Endothelial cell of umbilical vein (primary cell): ENCODE measurements at regions not wholly inside any gene's neighbourhood (a gene's known extent, or its start where the extent isn't known, plus 50 kb on each side); places are given as distances from the start of the nearest gene placed in this dataset.

Source experiments
- BruUV-seq: library from RNA; stranded (reverse); fragments of 400-500 nt; replicated peaks from 2 replicates; lab custom pipeline; 2021; lab: Mats Ljungman, UMichigan
- CTCF ChIA-PET: fragments of 300-600, 350-600 bp; sonication (Branson Sonifier 250); formaldehyde crosslinking; loops from one replicate; lab custom pipeline; 2021; ENCODE audit warnings: antibody characterized with exemption, inconsistent platforms; lab: Charles Lee
- POLR2A ChIA-PET: fragments of 300-600, 350-600 bp; sonication (Branson Sonifier 250); formaldehyde crosslinking; loops from one replicate; lab custom pipeline; 2021; ENCODE audit warnings: antibody characterized with exemption, inconsistent platforms; lab: Charles Lee
- DNase-seq: peaks from one replicate; pipeline ENCODE4 v3.0.0-alpha.2; 2011; ENCODE audit warnings: low read depth, low spot score
- FAIRE-seq: peaks from 2 replicates; lab custom pipeline; 2011; peaks lifted over from hg19 to GRCh38; lab: Jason Lieb, UNC
- H2AFZ ChIP-seq: 2 replicates; pipeline ENCODE4 v1.6.0; 2012; ENCODE audit warnings: low read depth, low read length, control low read depth, inconsistent platforms
- H3K27ac ChIP-seq: 2 replicates; pipeline ENCODE4 v1.5.1; 2011; ENCODE audit warnings: low read depth, mild to moderate bottlenecking, control low read depth, low read length, moderate library complexity; ENCODE audit not compliant: insufficient read depth
- H3K27me3 ChIP-seq, 2 experiments: 2 replicates each; pipeline versions ENCODE4 v1.6.0 to v1.6.1; 2011; ENCODE audit warnings: low read length in 2 of 2, mixed read lengths in 1 of 2; ENCODE audit not compliant: control insufficient read depth in 2 of 2, insufficient read depth in 2 of 2
- H3K36me3 ChIP-seq, 2 experiments: 2 replicates in 1 of 2; 3 replicates in 1 of 2; pipeline ENCODE4 v1.5.1; 2011; ENCODE audit warnings: low read length in 2 of 2, mild to moderate bottlenecking in 1 of 2, moderate library complexity in 1 of 2; ENCODE audit not compliant: control insufficient read depth in 2 of 2, insufficient read depth in 2 of 2; ENCODE audit errors: extremely low read depth in 1 of 2
- H3K4me1 ChIP-seq: 3 replicates; pipeline ENCODE4 v1.5.1; 2011; ENCODE audit warnings: mild to moderate bottlenecking, low read length; ENCODE audit not compliant: control insufficient read depth, insufficient read depth; ENCODE audit errors: extremely low read depth
- H3K4me2 ChIP-seq: 2 replicates; pipeline ENCODE4 v1.6.1; 2011; ENCODE audit warnings: low read length, control low read depth, mixed read lengths; ENCODE audit not compliant: insufficient read depth
- H3K4me3 ChIP-seq, 3 experiments: fragments of 200-600 bp in 1 of 3; sonication (generic), shearing (Covaris generic) in 1 of 3; replicated peaks in 1 of 3; 2 replicates each; pipeline ENCODE4 v1.5.1; 2011 to 2016; ENCODE audit warnings: control low read depth in 3 of 3, low read length in 3 of 3, mild to moderate bottlenecking in 2 of 3, inconsistent platforms in 1 of 3, low read depth in 1 of 3, moderate library complexity in 1 of 3; ENCODE audit not compliant: insufficient read depth in 1 of 3
- H3K79me2 ChIP-seq: 2 replicates; pipeline ENCODE4 v1.6.0; 2012; ENCODE audit warnings: low read length, inconsistent platforms; ENCODE audit not compliant: control insufficient read depth, insufficient read depth
- H3K9ac ChIP-seq: replicated peaks from 2 replicates; pipeline ENCODE3; 2011; ENCODE audit warnings: low read length, control low read depth; ENCODE audit not compliant: insufficient read depth; ENCODE audit errors: extremely low read depth
- H3K9me1 ChIP-seq: replicated peaks from 3 replicates; pipeline ENCODE4 v1.6.0; 2011; ENCODE audit warnings: mild to moderate bottlenecking, low read length; ENCODE audit not compliant: control insufficient read depth, insufficient read depth; ENCODE audit errors: extremely low read depth
- H3K9me3 ChIP-seq: replicated peaks from 2 replicates; pipeline ENCODE4 v1.5.1; 2012; ENCODE audit warnings: low read length, inconsistent platforms; ENCODE audit not compliant: control insufficient read depth, insufficient read depth
- H4K20me1 ChIP-seq: replicated peaks from 2 replicates; pipeline ENCODE3; 2011; ENCODE audit warnings: mild to moderate bottlenecking, low read length; ENCODE audit not compliant: control insufficient read depth, insufficient read depth; ENCODE audit errors: extremely low read depth
- EZH2 ChIP-seq: IDR thresholded peaks from 2 replicates; pipeline ENCODE4 v1.6.1; 2012; ENCODE audit warnings: borderline replicate concordance, low read depth, mild to moderate bottlenecking, moderate library complexity, low read length, inconsistent platforms; ENCODE audit not compliant: severe bottlenecking
- FOS ChIP-seq: IDR thresholded peaks from 2 replicates; pipeline ENCODE4 v1.6.1; 2011; ENCODE audit warnings: mild to moderate bottlenecking, low read length, moderate library complexity, borderline replicate concordance; ENCODE audit not compliant: insufficient read depth
- GATA2 ChIP-seq: IDR thresholded peaks from 2 replicates; pipeline ENCODE4 v1.7.0; 2011; ENCODE audit warnings: low read depth, mild to moderate bottlenecking, moderate library complexity, mixed read lengths, low read length; ENCODE audit not compliant: insufficient read length, insufficient read depth
- JUN ChIP-seq: IDR thresholded peaks from 2 replicates; pipeline ENCODE4 v1.6.1; 2011; ENCODE audit warnings: borderline replicate concordance, low read depth; ENCODE audit not compliant: insufficient read length, insufficient read depth
- MAX ChIP-seq: IDR thresholded peaks from 2 replicates; pipeline ENCODE4 v1.6.1; 2011; ENCODE audit not compliant: insufficient read depth, insufficient read length
- MYC ChIP-seq: IDR thresholded peaks from one replicate; pipeline ENCODE4 v1.6.1; 2011; ENCODE audit warnings: mild to moderate bottlenecking, low read depth, low read length
- POLR2A ChIP-seq: IDR thresholded peaks from 2 replicates; pipeline ENCODE4 v1.6.1; 2012; ENCODE audit warnings: low read depth, mild to moderate bottlenecking, control low read depth, low read length
- POLR2AphosphoS5 ChIP-seq: IDR thresholded peaks from 2 replicates; pipeline ENCODE4 v1.6.1; 2012; ENCODE audit warnings: low read depth, mild to moderate bottlenecking, control low read depth, low read length, moderate library complexity; ENCODE audit not compliant: insufficient read depth
- dilution Hi-C: fragments of 300-500 bp; cut with MboI; formaldehyde crosslinking; loops from one replicate; pipeline ENCODE4 v1.15.0; 2019; ENCODE audit warnings: low sequenced_read_pairs; ENCODE audit not compliant: extremely low pct_ligation_motif_present
- intact Hi-C: fragments of 100-400 bp; cut with micrococcal nuclease; formaldehyde crosslinking; loops from one replicate; pipeline ENCODE4 v1.10.0; 2022
- TF ChIP-seq, protein P1 (sequence below), 2 donors: IDR thresholded peaks; 1 replicate in 1 of 2; 2 replicates in 1 of 2; pipeline ENCODE4 v1.5.1; 2011; ENCODE audit warnings: low read length in 2 of 2, mild to moderate bottlenecking in 2 of 2, moderate library complexity in 2 of 2, control low read depth in 1 of 2, inconsistent platforms in 1 of 2, low read depth in 1 of 2; ENCODE audit not compliant: insufficient read depth in 1 of 2; ENCODE audit errors: extremely low read depth in 1 of 2

DNA sequence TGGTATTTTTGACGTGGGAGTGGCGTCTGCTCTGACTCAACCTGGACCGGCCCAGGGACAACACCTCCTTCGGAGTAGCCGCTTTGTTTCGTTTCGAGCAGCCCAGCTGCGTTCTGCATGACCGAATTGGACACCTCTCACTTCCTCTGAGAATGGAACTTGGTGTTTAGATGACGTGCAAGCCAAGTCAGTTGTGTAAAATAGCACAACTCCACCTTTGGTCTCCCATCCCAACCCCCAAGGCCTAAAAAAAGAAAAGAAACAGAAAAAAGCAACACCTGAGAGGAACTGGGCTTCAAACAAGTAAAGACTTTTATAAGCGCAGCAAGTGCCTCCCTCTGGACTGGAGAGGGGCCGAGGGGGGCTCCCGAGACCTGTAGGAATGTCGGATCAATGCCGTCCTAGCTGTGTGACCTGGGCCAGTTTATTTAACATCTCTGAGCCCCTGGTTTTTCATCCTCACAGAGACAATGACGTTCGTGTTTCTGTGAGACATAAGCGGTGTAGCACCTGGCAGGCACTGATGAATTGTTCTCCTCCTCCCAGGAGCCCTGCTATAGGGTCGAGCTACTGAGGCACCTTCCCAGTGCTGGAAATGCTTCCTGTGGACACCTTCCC, 52.0 kb upstream of the SMNDC1 start:
- H4K20me1 ChIP-seq, result no peaks in the 10 kb centered on the region
- no peak overlapping the region for H3K4me3 ChIP-seq
- CTCF ChIA-PET, result interaction anchor here (1.0 to 6.5 kb wide), 3 partner anchors 14 to 244 kb away, joined by 3 to 268 read pairs (median 3); partner anchors contain the start of gene DUSP5
- BruUV-seq, result no TSS peak
- dilution Hi-C loops (loop anchor here (10.0 kb wide), 1 partner anchor 208 kb away; the partner anchor contains the start of gene SMC3), intact Hi-C loops (no loop called here)
- peaks cover 24% of the 10 kb centered on the region for H3K4me1 ChIP-seq
- no peak overlapping the region for H3K9ac ChIP-seq
- TF ChIP-seq JUN, result no peak
- TF ChIP-seq MYC, result no peak
- no peak for TF ChIP-seq EZH2
- no peak for TF ChIP-seq POLR2AphosphoS5
- no peak for TF ChIP-seq GATA2
- TF ChIP-seq, protein P1, sequence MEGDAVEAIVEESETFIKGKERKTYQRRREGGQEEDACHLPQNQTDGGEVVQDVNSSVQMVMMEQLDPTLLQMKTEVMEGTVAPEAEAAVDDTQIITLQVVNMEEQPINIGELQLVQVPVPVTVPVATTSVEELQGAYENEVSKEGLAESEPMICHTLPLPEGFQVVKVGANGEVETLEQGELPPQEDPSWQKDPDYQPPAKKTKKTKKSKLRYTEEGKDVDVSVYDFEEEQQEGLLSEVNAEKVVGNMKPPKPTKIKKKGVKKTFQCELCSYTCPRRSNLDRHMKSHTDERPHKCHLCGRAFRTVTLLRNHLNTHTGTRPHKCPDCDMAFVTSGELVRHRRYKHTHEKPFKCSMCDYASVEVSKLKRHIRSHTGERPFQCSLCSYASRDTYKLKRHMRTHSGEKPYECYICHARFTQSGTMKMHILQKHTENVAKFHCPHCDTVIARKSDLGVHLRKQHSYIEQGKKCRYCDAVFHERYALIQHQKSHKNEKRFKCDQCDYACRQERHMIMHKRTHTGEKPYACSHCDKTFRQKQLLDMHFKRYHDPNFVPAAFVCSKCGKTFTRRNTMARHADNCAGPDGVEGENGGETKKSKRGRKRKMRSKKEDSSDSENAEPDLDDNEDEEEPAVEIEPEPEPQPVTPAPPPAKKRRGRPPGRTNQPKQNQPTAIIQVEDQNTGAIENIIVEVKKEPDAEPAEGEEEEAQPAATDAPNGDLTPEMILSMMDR (IDR thresholded peaks at IDR 0.05; ENCODE audit: extremely low read depth in 1 of 2, insufficient read depth in 1 of 2, low read depth in 1 of 2, low read length in 2 of 2), result no peak
- no peak for TF ChIP-seq MAX
- TF ChIP-seq POLR2A, result no peak
- no peak for TF ChIP-seq FOS
- no peak overlapping the region for H3K27ac ChIP-seq
- no peaks in the 10 kb centered on the region for H3K9me3 ChIP-seq
- H3K36me3 ChIP-seq, result no peaks in the 10 kb centered on the region
- FAIRE-seq (no peak), DNase-seq (no peak)
- no peak overlapping the region for H2AFZ ChIP-seq
- no peaks in the 10 kb centered on the region for H3K79me2 ChIP-seq
- H3K9me1 ChIP-seq, result no peaks in the 10 kb centered on the region
- POLR2A ChIA-PET, result no interaction called here
- H3K4me2 ChIP-seq, result no peak overlapping the region
- H3K27me3 ChIP-seq, result no peaks in the 10 kb centered on the region
